ENCODE measurements at regions not wholly inside any gene's neighbourhood (a gene's known extent, or its start where the extent isn't known, plus 50 kb on each side); places are given as distances from the start of the nearest gene placed in this dataset.
"Not testable (repeated sequence)": the region's sequence is repeated elsewhere in the genome, so short reads cannot be mapped to it uniquely, and the experiment has no call there.

- no peak for DNase-seq
Observed at GRCh38 chr2:8592736-8593135, 89.1 kb upstream of the ID2 start.

- DNase-seq, result no peak
Observed at GRCh38 chr2:8593243-8593642, 88.6 kb upstream of the ID2 start.

GRCh38 chr2:8594731-8595427 is 87.0 kb upstream of the ID2 start:
- no peak for DNase-seq

- DNase-seq, result no peak
Observed at GRCh38 chr2:8595428-8595805, 86.4 kb upstream of the ID2 start.

GRCh38 chr2:8595811-8596600 is 85.8 kb upstream of the ID2 start:
- DNase-seq, result no peak

- no peak for DNase-seq
Observed at GRCh38 chr2:8597094-8597493, 84.8 kb upstream of the ID2 start.

GRCh38 chr2:8597559-8598225 is 84.2 kb upstream of the ID2 start:
- no peak for DNase-seq

GRCh38 chr2:8598295-8599165 is 83.3 kb upstream of the ID2 start:
- DNase-seq, result no peak

- DNase-seq, result no peak
Observed at GRCh38 chr2:8599421-8600242, 82.2 kb upstream of the ID2 start.

GRCh38 chr2:8600456-8600855 is 81.4 kb upstream of the ID2 start:
- DNase-seq, result no peak

GRCh38 chr2:8602809-8603208 is 79.0 kb upstream of the ID2 start:
- no peak for DNase-seq

- DNase-seq, result not testable (repeated sequence)
Observed at GRCh38 chr2:8603356-8603755, 78.5 kb upstream of the ID2 start.

- no peak for DNase-seq
Observed at GRCh38 chr2:8604262-8604661, 77.6 kb upstream of the ID2 start.

- no peak for DNase-seq
Observed at GRCh38 chr2:8605351-8606065, 76.3 kb upstream of the ID2 start.

- no peak for DNase-seq
Observed at GRCh38 chr2:8606226-8606625, 75.6 kb upstream of the ID2 start.

GRCh38 chr2:8606649-8607550 is 75.0 kb upstream of the ID2 start:
- DNase-seq, result no peak

- no peak for DNase-seq
Observed at GRCh38 chr2:8607606-8608005, 74.2 kb upstream of the ID2 start.

- DNase-seq, result no peak
Observed at GRCh38 chr2:8608411-8608954, 73.4 kb upstream of the ID2 start.

- no peak for DNase-seq
Observed at GRCh38 chr2:8609357-8609811, 72.5 kb upstream of the ID2 start.

- DNase-seq, result not testable (repeated sequence)
Observed at GRCh38 chr2:8610775-8611174, 71.1 kb upstream of the ID2 start.

Measured in activated gamma-delta T cell (primary cell).